ENCODE measurements at regions not wholly inside any gene's neighbourhood (a gene's known extent, or its start where the extent isn't known, plus 50 kb on each side); places are given as distances from the start of the nearest gene placed in this dataset.

GRCh38 chr9:118829334-118829733 lies 539.9 kb downstream of the BRINP1 start:
- DNase-seq = no peak

DNA sequence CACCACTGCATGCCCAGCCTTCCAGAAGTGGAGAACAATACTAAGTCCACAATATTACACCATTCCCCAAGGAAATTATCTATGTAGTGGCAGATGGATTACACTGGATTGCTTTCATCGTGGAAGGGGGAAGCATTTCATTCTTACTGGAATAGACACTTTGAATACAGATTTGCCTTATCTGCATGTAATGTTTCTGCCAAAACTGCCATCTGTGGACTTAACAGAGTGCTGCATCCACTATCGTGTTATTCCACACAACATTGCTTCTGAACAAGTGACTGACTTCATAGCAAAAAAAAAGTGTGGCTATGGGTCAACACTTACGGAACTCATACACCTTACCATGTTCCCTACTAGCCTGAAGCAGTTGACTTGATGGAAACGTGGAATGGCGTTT lies 536.9 kb downstream of the BRINP1 start:
- no peak for DNase-seq

DNA sequence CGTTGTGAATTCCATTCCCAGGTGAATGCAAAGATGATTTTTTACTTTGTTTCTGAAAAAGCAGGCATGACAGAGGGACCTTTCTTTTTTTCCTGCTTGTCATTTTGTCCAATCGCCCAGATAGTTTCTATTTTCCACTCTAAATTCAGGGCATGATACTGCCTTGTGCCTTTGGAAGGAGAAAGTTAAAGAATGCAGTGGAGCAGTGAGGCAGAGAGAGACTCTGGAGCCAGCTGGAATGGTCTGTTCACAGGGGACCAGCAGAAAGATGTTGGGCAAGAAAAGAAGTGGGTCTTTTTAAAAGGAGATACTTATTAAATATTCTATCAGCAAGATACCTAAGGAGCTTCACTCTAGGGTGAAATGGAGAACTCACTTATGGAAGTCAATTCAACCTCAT lies 532.3 kb downstream of the BRINP1 start:
- no peak for DNase-seq

GRCh38 chr9:118871531-118871930 lies 497.7 kb downstream of the BRINP1 start:
- DNase-seq = no peak

DNA sequence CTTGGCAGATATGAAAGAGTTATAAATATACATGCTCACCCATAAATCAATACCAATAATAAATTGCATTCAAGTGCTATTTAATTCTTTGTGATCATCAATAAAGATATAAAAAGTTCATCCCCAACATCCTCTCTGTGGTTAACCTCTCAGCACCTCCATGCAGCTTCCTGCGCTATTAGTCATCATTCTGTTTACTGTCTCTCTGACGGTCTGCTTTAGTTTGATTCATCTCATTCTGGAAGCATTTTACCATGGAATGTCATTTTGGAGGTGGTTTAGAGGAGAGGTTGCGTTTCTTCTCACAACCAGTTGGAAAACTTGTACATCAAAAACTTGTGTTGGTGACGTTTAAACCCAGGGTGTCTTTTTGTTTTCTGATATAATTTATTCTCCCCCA lies 486.6 kb downstream of the BRINP1 start:
- DNase-seq = no peak

DNA sequence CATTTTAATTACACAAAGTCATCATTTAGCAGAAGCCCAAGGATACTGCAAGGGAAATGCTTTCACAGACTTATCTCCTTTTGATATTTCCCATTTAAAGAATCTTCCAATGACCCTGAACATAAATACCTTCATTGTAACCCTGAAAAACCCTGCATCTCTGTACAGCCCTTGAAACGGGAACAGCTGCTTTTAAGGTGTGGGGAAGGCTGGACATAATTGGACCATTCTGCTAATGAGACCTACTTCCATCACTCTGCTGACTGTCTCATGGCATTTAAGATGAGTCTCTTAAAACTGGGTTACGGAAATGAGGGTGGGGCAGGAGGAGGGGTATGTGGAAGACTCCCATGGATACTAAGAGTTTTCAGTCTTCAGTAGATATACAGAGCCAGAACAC lies 485.8 kb downstream of the BRINP1 start:
- DNase-seq = no peak

- DNase-seq = no peak
Observed at GRCh38 chr9:118891213-118891612, 478.0 kb downstream of the BRINP1 start.

DNA sequence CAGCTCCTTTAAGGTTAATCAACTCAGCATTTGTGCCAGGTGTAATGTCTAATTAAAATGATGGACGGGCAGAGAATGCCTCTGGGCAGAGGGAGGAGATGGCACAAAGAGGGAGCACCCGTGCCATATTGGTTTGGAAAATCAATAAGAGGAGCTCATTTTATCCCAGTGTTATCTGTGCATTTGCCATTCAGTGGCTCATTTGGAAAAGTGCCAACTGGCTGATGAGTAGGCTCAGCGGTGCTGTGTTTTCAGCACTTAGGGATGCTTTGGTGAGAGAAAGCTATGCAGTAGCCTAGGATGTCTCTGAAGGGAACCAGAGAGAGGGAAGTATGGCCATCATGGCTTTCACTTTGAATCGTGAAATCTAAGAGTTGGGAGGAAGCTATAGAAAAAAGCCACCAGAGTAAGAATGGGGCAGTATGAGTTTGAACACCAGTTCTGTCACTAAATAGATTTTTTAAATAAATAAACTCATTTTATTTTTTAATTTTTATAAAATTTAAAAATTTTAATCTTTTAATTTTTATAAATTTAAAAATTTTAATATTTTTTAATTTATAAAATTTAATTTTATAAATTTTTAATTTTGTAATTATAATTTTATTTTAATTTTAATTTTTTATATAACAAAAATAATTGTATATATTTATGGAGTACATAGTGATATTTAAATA lies 472.8 kb downstream of the BRINP1 start:
- no peak for DNase-seq

GRCh38 chr9:118918180-118918579 lies 451.1 kb downstream of the BRINP1 start:
- DNase-seq = no peak

DNA sequence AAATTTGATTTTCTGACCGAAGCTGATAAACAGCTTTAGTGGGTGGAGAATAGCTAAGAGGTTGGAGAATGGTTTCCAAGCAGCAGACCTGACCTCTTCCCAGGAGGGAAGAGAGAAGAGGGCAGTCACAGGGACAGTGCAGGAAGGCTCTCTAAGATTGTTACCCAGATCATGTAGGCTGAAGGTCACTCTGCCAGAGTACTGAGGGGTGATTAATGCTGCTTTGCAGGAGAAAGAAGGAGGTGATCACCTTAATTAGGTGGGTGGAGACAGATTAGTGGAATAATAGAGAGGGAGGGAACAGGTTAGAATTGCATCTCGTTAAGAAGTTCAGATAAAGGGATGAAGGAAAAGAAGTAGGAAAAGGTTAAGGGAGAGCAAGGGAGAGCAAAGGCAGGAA lies 440.5 kb downstream of the BRINP1 start:
- DNase-seq = no peak

- DNase-seq = no peak
Observed at GRCh38 chr9:118929287-118929686, 439.9 kb downstream of the BRINP1 start.

- no peak for DNase-seq
Observed at GRCh38 chr9:118931941-118932340, 437.3 kb downstream of the BRINP1 start.

DNA sequence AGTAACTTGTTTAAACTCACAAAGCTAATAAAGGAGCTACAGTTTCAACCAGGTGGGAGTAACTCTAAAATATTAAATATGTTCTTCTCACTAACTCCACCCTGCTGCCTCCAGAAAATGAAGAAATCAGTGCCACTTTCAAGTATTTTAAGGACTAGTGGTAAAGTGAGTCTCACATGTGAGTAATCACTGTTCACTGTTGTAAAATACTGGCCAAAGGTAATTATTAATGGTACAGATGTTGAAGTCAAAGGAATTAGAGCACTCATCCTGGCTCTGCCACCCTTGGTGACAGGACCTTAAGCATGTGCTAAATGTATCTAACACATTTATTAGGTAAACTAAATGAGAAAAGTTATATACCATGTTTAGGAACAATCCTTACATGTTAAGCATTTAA lies 430.7 kb downstream of the BRINP1 start:
- DNase-seq = no peak

DNA sequence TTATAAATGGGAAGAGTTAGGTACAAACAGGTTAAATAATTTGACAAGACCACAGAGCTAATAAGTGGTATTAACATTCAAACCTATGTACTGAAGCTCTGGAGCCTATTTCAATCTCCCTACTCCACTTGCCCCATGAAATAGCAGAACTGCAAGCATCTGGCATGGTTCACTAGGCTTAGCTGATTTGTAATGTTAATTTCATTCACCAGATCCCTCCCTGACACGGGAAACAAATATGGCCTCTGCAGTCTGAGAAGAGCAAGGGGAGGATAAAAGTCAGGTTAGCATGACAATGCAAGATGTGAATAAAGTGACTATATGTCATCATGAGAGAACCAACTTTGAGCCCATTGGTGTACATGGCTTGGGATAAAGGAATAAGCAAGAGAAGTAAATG lies 428.8 kb downstream of the BRINP1 start:
- no peak for DNase-seq

DNA sequence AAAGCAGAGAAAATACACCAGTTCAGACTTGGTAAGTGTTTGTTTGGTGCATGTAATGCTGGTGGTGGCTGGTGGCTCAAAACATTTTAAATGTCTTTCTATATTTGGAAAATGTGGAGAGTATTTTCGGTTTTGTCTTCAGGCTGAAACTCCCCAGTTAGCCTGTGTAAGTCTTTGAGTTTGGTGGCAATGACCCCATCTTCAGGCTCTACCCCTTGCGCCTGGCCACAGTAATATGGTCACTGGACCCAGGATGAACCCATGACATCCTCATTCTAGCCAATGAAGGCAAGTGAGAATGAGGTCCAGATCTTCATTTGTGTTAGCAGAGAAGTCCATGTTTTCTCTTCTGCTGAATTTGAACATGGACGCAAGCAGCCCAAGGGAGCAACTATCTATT lies 422.6 kb downstream of the BRINP1 start:
- no peak for DNase-seq

- DNase-seq = no peak
Observed at GRCh38 chr9:118954857-118955256, 414.4 kb downstream of the BRINP1 start.

DNA sequence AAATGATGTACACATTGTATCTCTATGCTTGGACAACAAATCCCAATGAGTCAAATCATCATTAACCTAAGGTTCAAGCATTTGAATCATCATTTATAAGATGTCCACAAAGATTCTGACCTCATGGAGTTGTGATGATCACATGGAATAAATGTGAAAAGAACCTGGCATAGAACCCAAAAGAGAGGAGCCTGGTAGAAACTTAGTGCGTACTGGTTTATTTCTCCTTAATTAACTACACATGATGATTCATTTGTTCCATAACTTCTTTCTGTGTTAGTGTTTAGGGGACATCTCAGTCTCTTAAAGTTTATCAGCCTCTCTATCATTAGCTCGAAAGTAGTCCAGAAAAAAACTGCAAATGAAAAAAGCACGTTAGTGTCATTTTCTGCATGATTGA lies 411.6 kb downstream of the BRINP1 start:
- DNase-seq = no peak

DNA sequence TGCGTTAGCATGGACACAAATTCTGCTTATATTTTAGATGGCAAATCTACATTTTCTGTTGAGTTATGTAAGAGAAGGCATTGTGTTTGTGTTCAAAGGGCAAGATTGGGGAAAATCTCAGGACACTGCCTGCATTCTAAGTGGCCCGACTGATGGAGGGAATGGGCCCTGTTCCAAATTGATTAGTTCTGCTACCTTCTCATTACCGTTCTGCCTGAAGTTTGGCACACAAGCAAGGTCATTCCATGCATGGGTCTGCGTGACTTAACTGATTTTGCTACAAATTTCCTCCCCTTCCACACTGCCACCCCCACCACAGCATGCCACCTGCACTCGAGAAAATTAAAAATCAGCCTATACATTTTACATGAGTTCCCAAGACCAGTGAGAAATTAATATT lies 409.9 kb downstream of the BRINP1 start:
- DNase-seq = no peak

GRCh38 chr9:118961857-118962256 lies 407.4 kb downstream of the BRINP1 start:
- no peak for DNase-seq

- no peak for DNase-seq
Observed at GRCh38 chr9:118962426-118962825, 406.8 kb downstream of the BRINP1 start.

- DNase-seq = no peak
Observed at GRCh38 chr9:118963674-118964073, 405.6 kb downstream of the BRINP1 start.

GRCh38 chr9:118967901-118968300 lies 401.3 kb downstream of the BRINP1 start:
- DNase-seq = no peak

- no peak for DNase-seq
Observed at GRCh38 chr9:118975736-118976135, 393.5 kb downstream of the BRINP1 start.

DNA sequence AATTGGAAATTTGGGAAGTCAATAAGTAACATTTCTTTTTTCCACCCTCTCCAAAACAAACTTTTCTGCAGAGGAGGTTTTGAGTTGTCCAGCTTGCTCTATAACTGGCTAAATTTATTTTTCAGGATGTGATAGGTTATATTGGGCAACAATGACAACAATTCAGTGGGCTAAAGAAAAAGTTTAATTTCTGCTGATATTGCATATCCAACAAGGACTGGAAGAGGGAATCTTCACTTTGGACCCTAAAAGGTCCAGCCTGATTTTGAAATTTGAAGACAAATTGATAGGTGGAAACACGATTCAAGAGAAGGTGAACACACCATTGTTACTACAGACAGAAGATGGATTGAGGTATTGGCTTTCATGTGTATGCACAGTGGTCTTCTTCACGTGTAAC lies 393.1 kb downstream of the BRINP1 start:
- no peak for DNase-seq

GRCh38 chr9:118984607-118985006 lies 384.6 kb downstream of the BRINP1 start:
- DNase-seq = no peak

GRCh38 chr9:118985851-118986250 lies 383.4 kb downstream of the BRINP1 start:
- DNase-seq = no peak

All from stimulated activated CD4-positive, alpha-beta T cell treated with anti-CD3 and anti-CD28 coated beads, Interleukin-15, amount 100 ng/mL, for 24 hours (primary cell).